Muscle layer of duodenum (tissue), 2 donors: ENCODE measurements at regions not wholly inside any gene's neighbourhood (a gene's known extent, or its start where the extent isn't known, plus 50 kb on each side); places are given as distances from the start of the nearest gene placed in this dataset.
"Not testable (repeated sequence)": the region's sequence is repeated elsewhere in the genome, so short reads cannot be mapped to it uniquely, and the experiment has no call there.

Experiments used
- H3K27ac ChIP-seq: one replicate; pipeline ENCODE4 v1.7.0; 2013; ENCODE audit warnings: mild to moderate bottlenecking, low read length
- H3K27me3 ChIP-seq: one replicate; pipeline ENCODE4 v1.7.0; 2013; ENCODE audit warnings: low read depth, mild to moderate bottlenecking, control low read depth, low read length
- H3K36me3 ChIP-seq, 2 donors: one replicate each; pipeline ENCODE4 v1.7.0; 2013; ENCODE audit warnings: low read length in 2 of 2, control low read depth in 1 of 2, mild to moderate bottlenecking in 1 of 2; ENCODE audit not compliant: insufficient read depth in 2 of 2, control insufficient read depth in 1 of 2
- H3K4me1 ChIP-seq, 2 donors: one replicate each; pipeline ENCODE4 v1.7.0; 2013; ENCODE audit warnings: low read length in 2 of 2, mild to moderate bottlenecking in 2 of 2, control low read depth in 1 of 2, moderate library complexity in 1 of 2; ENCODE audit not compliant: insufficient read depth in 2 of 2, control insufficient read depth in 1 of 2
- H3K4me3 ChIP-seq, 2 donors: one replicate each; pipeline ENCODE4 v1.7.0; 2013; ENCODE audit warnings: low read length in 2 of 2, low read depth in 1 of 2, mild to moderate bottlenecking in 1 of 2
- H3K9me3 ChIP-seq, 2 donors: one replicate each; pipeline ENCODE4 v1.7.0; 2013; ENCODE audit warnings: low read length in 2 of 2, control low read depth in 1 of 2, mild to moderate bottlenecking in 1 of 2; ENCODE audit not compliant: control insufficient read depth in 1 of 2
- donor health status: healthy.

DNA sequence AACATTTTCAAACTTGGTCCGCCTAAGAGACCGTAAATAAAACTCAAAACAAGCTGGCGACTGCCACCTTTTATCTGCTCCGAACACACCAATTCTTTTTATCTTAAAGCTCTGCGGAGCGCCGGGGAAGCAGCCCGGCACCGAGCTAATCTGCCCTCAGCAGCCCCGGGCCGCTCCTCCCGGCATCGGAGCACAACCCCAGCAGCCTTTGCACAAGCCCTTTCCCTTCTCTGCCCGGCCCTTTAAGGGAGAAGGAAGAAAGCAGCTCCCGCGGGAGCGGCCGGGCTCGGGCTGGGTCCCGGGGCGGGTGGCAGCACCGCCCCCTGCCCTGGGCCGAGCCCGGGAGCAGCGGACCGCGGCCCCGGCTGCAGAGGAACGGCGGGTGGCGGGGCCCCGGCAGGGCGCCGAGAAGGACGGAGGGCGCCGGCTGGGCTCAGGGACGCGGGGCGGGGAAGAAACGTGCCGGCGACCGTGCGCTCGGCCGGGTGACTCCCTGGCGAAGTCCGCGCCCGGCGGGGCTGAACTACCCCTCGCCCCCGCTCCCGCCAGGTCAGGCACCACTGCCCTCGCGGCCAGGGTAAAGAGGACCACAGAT lies 133.6 kb upstream of the C11orf58 start:
- Histone ChIP-seq H3K4me3 (peak overlapping the region; percentile 70 to 80), H3K9me3 (no peaks in the 10 kb centered on the region), H3K4me1 (peaks cover 0 to 38% of the 10 kb centered on the region in 2 donors), H3K27ac (peak overlapping the region; percentile 41), H3K27me3 (peaks cover 51% of the 10 kb centered on the region), H3K36me3 (no peaks in the 10 kb centered on the region)

- Histone ChIP-seq H3K4me3 (peak overlapping the region; percentile 66 to 70), H3K9me3 (no peaks in the 10 kb centered on the region), H3K27me3 (peaks cover 43% of the 10 kb centered on the region), H3K36me3 (no peaks in the 10 kb centered on the region), H3K4me1 (peaks cover 0 to 38% of the 10 kb centered on the region in 2 donors), H3K27ac (peak overlapping the region; percentile 41)
These were observed 134.3 kb upstream of the C11orf58 start for GRCh38 chr11:16603890-16604793.

DNA sequence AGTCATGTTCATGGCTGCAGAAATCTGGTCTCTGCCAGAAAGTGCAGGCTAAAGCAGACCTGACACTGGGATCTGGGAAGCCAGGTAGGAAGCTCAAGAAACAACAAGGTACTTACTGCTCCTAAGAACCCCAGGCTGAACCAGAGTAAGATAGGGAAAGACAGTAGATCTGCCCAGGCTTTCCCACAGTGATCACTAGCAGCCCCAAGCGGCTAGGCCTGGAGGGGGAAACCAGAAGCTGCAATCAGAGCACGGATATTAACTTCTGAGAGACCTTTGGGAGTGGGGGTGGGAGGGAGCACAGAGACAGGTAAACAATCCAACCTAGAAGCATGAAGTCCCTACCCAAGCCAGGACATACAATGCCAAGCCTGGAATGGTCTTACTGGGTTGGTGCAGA lies 135.2 kb upstream of the C11orf58 start:
- H3K27ac ChIP-seq, result no peak overlapping the region
- H3K4me1 ChIP-seq, result peaks cover 0 to 38% of the 10 kb centered on the region in 2 donors
- no peaks in the 10 kb centered on the region for H3K36me3 ChIP-seq
- peaks cover 37% of the 10 kb centered on the region for H3K27me3 ChIP-seq
- H3K9me3 ChIP-seq, result no peaks in the 10 kb centered on the region
- no peak overlapping the region for H3K4me3 ChIP-seq

- Histone ChIP-seq H3K4me1 (no peaks in the 10 kb centered on the region), H3K9me3 (no peaks in the 10 kb centered on the region), H3K27ac (no peak overlapping the region), H3K27me3 (peaks cover 7% of the 10 kb centered on the region), H3K4me3 (no peak overlapping the region), H3K36me3 (no peaks in the 10 kb centered on the region)
These were observed 139.5 kb upstream of the C11orf58 start for GRCh38 chr11:16598906-16599305.

DNA sequence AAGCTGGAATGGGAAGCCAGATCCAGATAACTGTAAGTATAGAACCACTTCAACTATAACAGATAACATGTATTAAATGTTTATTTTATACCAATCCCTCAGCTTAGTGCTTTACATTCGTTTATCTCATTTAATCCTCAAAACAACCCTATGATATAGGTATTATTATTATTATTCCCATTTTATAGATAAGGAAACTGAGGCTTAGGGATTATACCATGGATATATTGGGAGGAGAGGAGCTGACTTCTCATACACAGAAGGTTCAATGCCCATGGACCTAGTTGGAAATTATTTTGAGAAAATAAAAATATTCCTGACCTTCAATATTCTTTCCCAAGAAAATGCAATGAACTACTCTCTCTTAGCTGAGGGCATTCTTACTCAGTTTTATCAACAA lies 140.4 kb upstream of the C11orf58 start:
- no peaks in the 10 kb centered on the region for H3K4me1 ChIP-seq
- no peaks in the 10 kb centered on the region for H3K27me3 ChIP-seq
- no peak overlapping the region for H3K4me3 ChIP-seq
- H3K36me3 ChIP-seq, result no peaks in the 10 kb centered on the region
- no peak overlapping the region for H3K27ac ChIP-seq
- no peaks in the 10 kb centered on the region for H3K9me3 ChIP-seq

- Histone ChIP-seq H3K4me1 (no peaks in the 10 kb centered on the region), H3K27me3 (no peaks in the 10 kb centered on the region), H3K27ac (no peak overlapping the region), H3K4me3 (no peak overlapping the region), H3K9me3 (no peaks in the 10 kb centered on the region), H3K36me3 (no peaks in the 10 kb centered on the region)
These were observed 142.2 kb upstream of the C11orf58 start for GRCh38 chr11:16596231-16596630.

- no peaks in the 10 kb centered on the region for H3K27me3 ChIP-seq
These were observed 147.3 kb upstream of the C11orf58 start for GRCh38 chr11:16591157-16591556.

DNA sequence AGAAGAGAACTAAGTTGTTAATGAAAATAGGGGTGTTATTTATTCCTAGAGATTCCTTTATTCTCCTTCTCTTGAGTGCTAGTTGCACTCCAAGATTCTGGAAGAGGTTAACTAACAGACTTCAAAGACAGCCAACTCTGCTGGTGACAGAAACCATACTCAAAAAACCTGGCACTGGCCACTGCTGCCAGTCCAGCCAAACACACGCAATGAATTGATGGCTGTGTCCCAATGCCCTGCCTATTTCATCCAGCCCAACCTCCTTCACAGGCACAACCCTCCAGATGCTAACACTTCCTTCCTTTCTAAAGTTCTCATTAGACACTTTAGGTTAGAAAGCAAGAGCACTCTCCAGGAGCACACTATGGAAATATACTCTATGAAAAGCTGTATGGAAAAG lies 150.8 kb upstream of the C11orf58 start:
- H3K27ac ChIP-seq, result no peak overlapping the region
- H3K9me3 ChIP-seq, result no peaks in the 10 kb centered on the region
- H3K4me3 ChIP-seq, result no peak overlapping the region
- H3K27me3 ChIP-seq, result no peaks in the 10 kb centered on the region
- H3K36me3 ChIP-seq, result no peaks in the 10 kb centered on the region
- no peaks in the 10 kb centered on the region for H3K4me1 ChIP-seq

More at GRCh38 chr11:16591157-16591556, 147.3 kb upstream of the C11orf58 start:
- Histone ChIP-seq H3K4me1 (no peaks in the 10 kb centered on the region), H3K9me3 (no peaks in the 10 kb centered on the region), H3K36me3 (no peaks in the 10 kb centered on the region), H3K4me3 (no peak overlapping the region), H3K27ac (no peak overlapping the region)

DNA sequence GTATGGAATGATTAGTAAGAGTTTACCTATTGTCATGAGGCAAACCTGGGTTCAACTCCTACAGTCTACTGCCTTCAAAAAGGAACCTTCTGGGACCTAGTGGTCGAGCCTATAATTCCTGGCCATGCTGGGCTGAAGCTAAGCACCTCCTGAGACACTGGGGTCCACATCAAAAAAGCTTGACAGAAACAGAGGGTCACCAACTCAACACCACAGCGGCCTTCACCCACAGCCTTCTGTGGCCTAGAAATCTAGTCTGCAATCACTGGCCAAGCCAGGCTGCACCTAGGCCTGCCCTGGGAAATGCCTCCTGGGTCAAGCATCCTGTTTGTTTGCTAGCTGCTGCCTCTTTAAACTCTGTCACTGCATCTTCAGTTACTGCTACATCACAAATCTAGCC lies 153.9 kb upstream of the C11orf58 start:
- H3K27ac ChIP-seq, result no peak overlapping the region
- H3K4me3 ChIP-seq, result no peak overlapping the region
- no peaks in the 10 kb centered on the region for H3K4me1 ChIP-seq
- no peaks in the 10 kb centered on the region for H3K27me3 ChIP-seq
- no peaks in the 10 kb centered on the region for H3K9me3 ChIP-seq
- H3K36me3 ChIP-seq, result no peaks in the 10 kb centered on the region

GRCh38 chr11:16581078-16581477 lies 157.4 kb upstream of the C11orf58 start:
- H3K4me3 ChIP-seq, H3K36me3 ChIP-seq, H3K4me1 ChIP-seq, H3K9me3 ChIP-seq, H3K27ac ChIP-seq, H3K27me3 ChIP-seq: not testable (repeated sequence)

DNA sequence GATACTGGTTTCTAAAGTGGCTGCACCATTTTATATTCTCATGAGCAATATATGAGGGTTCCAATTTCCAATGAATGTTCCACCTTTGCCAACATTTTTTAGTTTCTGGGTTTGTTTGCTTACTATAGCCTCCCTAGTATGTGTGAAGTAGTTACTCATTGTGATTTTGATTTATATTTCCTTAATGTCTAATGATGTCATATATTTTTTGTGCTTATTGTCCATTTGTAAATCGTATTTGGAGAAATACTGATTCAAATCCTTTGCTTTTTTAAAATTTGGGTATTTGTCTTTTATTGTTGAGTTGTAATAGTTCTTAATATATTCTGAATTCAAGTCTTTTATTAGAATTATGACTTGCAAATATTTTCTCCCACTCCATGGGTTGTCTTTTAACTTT lies 161.0 kb upstream of the C11orf58 start:
- H3K9me3 ChIP-seq, result no peaks in the 10 kb centered on the region
- no peaks in the 10 kb centered on the region for H3K36me3 ChIP-seq

More for the DNA sequence above, 161.0 kb upstream of the C11orf58 start:
- H3K27me3 ChIP-seq, result no peaks in the 10 kb centered on the region
- no peak overlapping the region for H3K27ac ChIP-seq
- H3K4me3 ChIP-seq, result no peak overlapping the region
- no peaks in the 10 kb centered on the region for H3K4me1 ChIP-seq
